K562 (cell line): ENCODE measurements at regions not wholly inside any gene's neighbourhood (a gene's known extent, or its start where the extent isn't known, plus 50 kb on each side); places are given as distances from the start of the nearest gene placed in this dataset.

Experiments
- ATAC-seq: fragments of 200-7000 bp; cut with Tn5 transposase; 3 replicates; pipeline ENCODE4 v1.9.1; 2020; ENCODE audit warnings: moderate library complexity
- BruUV-seq: library from RNA; stranded (reverse); fragments of 400-500 nt; replicated peaks from 2 replicates; lab custom pipeline; 2021; lab: Mats Ljungman, UMichigan
- CTCF ChIA-PET: fragments of 300-600 bp; formaldehyde crosslinking; extraction: SDS; loops from one replicate; lab custom pipeline; 2021; ENCODE audit warnings: low intra/inter-chr PET ratio; lab: Yijun Ruan, JAX
- POLR2A ChIA-PET: fragments of 300-600, 350-650 bp; sonication (Branson Sonifier 250); formaldehyde crosslinking; extraction: SDS; loops from one replicate; lab custom pipeline; 2021; ENCODE audit warnings: antibody characterized with exemption, inconsistent platforms; lab: Yijun Ruan, JAX
- DNase-seq, 4 experiments: peaks; one replicate each; pipeline versions ENCODE4 v3.0.0 to v3.0.0-alpha.2; 2011 to 2018; ENCODE audit warnings: low spot score in 3 of 4, mixed read lengths in 3 of 4; ENCODE audit errors: extremely low read depth in 1 of 4
- FAIRE-seq: peaks from 2 replicates; lab custom pipeline; 2011; peaks lifted over from hg19 to GRCh38; lab: Jason Lieb, UNC
- H2AFZ ChIP-seq: 2 replicates; pipeline ENCODE4 v1.6.0; 2011; ENCODE audit warnings: low read depth, low read length, control low read depth, inconsistent platforms
- H3K27ac ChIP-seq: fragments of 200-600 bp; 3 replicates; pipeline ENCODE4 v1.8.0; 2011; ENCODE audit warnings: low read depth, mild to moderate bottlenecking, control low read depth, inconsistent platforms, low read length, moderate library complexity, mixed read lengths; ENCODE audit errors: extremely low read depth
- H3K27me3 ChIP-seq, 2 experiments: fragments of 300-600 bp in 1 of 2; 2 replicates in 1 of 2; 3 replicates in 1 of 2; pipeline versions ENCODE4 v1.6.0 to v1.8.0; 2011; ENCODE audit warnings: inconsistent platforms in 2 of 2, low read length in 2 of 2, mild to moderate bottlenecking in 1 of 2, mixed read lengths in 1 of 2, moderate library complexity in 1 of 2; ENCODE audit not compliant: control insufficient read depth in 2 of 2, insufficient read depth in 2 of 2
- H3K36me3 ChIP-seq: fragments of 300-600 bp; 3 replicates; pipeline ENCODE4 v1.8.0; 2011; ENCODE audit warnings: mild to moderate bottlenecking, low read length, inconsistent platforms; ENCODE audit not compliant: control insufficient read depth, insufficient read depth
- H3K4me1 ChIP-seq, 2 experiments: fragments of 200-600 bp in 1 of 2; replicated peaks in 1 of 2; 2 replicates in 1 of 2; 3 replicates in 1 of 2; pipeline versions ENCODE4 v1.5.1 to v1.8.0; 2011; ENCODE audit warnings: inconsistent platforms in 2 of 2, low read length in 2 of 2, mild to moderate bottlenecking in 1 of 2, mixed read lengths in 1 of 2, moderate library complexity in 1 of 2; ENCODE audit not compliant: control insufficient read depth in 2 of 2, insufficient read depth in 2 of 2
- H3K4me2 ChIP-seq: 2 replicates; pipeline ENCODE4 v1.6.1; 2011; ENCODE audit warnings: low read length, control low read depth, inconsistent platforms, mixed read lengths; ENCODE audit not compliant: insufficient read depth
- H3K4me3 ChIP-seq: fragments of 200-600 bp; sonication (generic), shearing (Covaris generic); 2 replicates; pipeline ENCODE4 v1.5.1; 2016; ENCODE audit warnings: control low read depth, inconsistent platforms
- H3K79me2 ChIP-seq: fragments of 200-600 bp; 3 replicates; pipeline ENCODE4 v1.8.0; 2011; ENCODE audit warnings: low read length, inconsistent platforms; ENCODE audit not compliant: control insufficient read depth, insufficient read depth
- H3K9ac ChIP-seq, 2 experiments: 2 replicates each; pipeline versions ENCODE4 v1.6.0 to v1.6.1; 2011; ENCODE audit warnings: low read depth in 2 of 2, low read length in 2 of 2, control low read depth in 1 of 2, inconsistent platforms in 1 of 2, mild to moderate bottlenecking in 1 of 2, mixed read lengths in 1 of 2; ENCODE audit not compliant: insufficient read depth in 1 of 2
- H3K9me1 ChIP-seq: one replicate; pipeline ENCODE4 v1.6.0; 2011; ENCODE audit warnings: inconsistent platforms, mild to moderate bottlenecking, low read length, moderate library complexity; ENCODE audit not compliant: control insufficient read depth, insufficient read depth
- H3K9me3 ChIP-seq: replicated peaks from 2 replicates; pipeline ENCODE4 v1.5.1; 2011; ENCODE audit warnings: low read depth, low read length, inconsistent platforms; ENCODE audit not compliant: control insufficient read depth, insufficient read depth
- H4K20me1 ChIP-seq: replicated peaks from 2 replicates; pipeline ENCODE4 v1.6.1; 2011; ENCODE audit warnings: low read length, inconsistent platforms, mixed read lengths; ENCODE audit not compliant: control insufficient read depth, insufficient read depth
- CEBPG ChIP-seq, 3 experiments: fragments of 200-800 bp in 1 of 3; sonication (Bioruptor generic) in 1 of 3; sonication (generic) in 1 of 3; formaldehyde crosslinking in 1 of 3; IDR thresholded peaks in 2 of 3; conservative IDR thresholded peaks in 1 of 3; 2 replicates each; pipeline versions ENCODE4 v1.6.1 to v1.8.0; 2016 to 2022; ENCODE audit warnings: missing compliant biosample characterization in 2 of 3, missing genetic modification characterization in 2 of 3, mild to moderate bottlenecking in 1 of 3, missing genetic modification reagents in 1 of 3
- NKRF ChIP-seq: fragments of 450-650 bp; IDR thresholded peaks from 2 replicates; pipeline ENCODE4 v1.6.1; 2016; ENCODE audit warnings: borderline replicate concordance
- RBM25 ChIP-seq: fragments of 200-400 bp; formaldehyde crosslinking; IDR thresholded peaks from 2 replicates; pipeline ENCODE4 v1.6.1; 2018; ENCODE audit warnings: low read length, low read depth, moderate library complexity; ENCODE audit not compliant: severe bottlenecking
- RREB1 ChIP-seq: fragments of 250-450 bp; sonication (Bioruptor Pico); IDR thresholded peaks from 2 replicates; pipeline ENCODE4 v1.4.0; 2020
- SAFB2 ChIP-seq: fragments of 200-400 bp; formaldehyde crosslinking; IDR thresholded peaks from 2 replicates; pipeline ENCODE4 v1.6.1; 2018; ENCODE audit warnings: borderline replicate concordance, low read length, low read depth, moderate library complexity; ENCODE audit not compliant: severe bottlenecking
- SMAD2 ChIP-seq: fragments of 150-350 bp; IDR thresholded peaks from 2 replicates; pipeline ENCODE4 v1.6.1; 2014; ENCODE audit warnings: low read depth, mild to moderate bottlenecking, low read length
- ZNF140 ChIP-seq: fragments of 250-450 bp; sonication (Bioruptor Pico); IDR thresholded peaks from 2 replicates; pipeline ENCODE4 v1.8.0; 2021; ENCODE audit warnings: moderate library complexity, mild to moderate bottlenecking, inconsistent platforms
- ZNF41 ChIP-seq: fragments of 250-450 bp; sonication (Bioruptor Pico); conservative IDR thresholded peaks from 2 replicates; pipeline ENCODE4 v1.4.0; 2020; ENCODE audit warnings: mild to moderate bottlenecking
- ZNF79 ChIP-seq: fragments of 250-450 bp; sonication (Bioruptor Pico); IDR thresholded peaks from 2 replicates; pipeline ENCODE4 v1.4.0; 2020; ENCODE audit warnings: low read depth, mild to moderate bottlenecking, moderate library complexity
- WGBS: fragments of 100-300 bp; shearing (Covaris generic); methylation state at CpG from one replicate; pipeline ENCODE4 v1.1.6; 2016; ENCODE audit warnings: low coverage, mixed read lengths; ENCODE audit not compliant: insufficient coverage; ENCODE audit errors: missing lambda C conversion rate; 5-methylcytosine and 5-hydroxymethylcytosine counted together
- in situ Hi-C: fragments of 300-500 bp; cut with MboI; formaldehyde crosslinking; loops from 4 replicates; pipeline ENCODE4 v1.15.0; 2018; ENCODE audit warnings: inconsistent platforms, mixed read lengths
- intact Hi-C: fragments of 100-400 bp; cut with micrococcal nuclease; formaldehyde crosslinking; loops from 2 replicates; pipeline ENCODE4 v1.14.2; 2022

GRCh38 chr6:6529275-6529674 is 59.2 kb upstream of the LY86 start:
- CTCF ChIA-PET: no interaction called here
- in situ Hi-C loops: loop anchor here (25.0 kb wide), 2 partner anchors 467 to 1392 kb away; no protein-coding TSS in a partner anchor
- no TSS peak for BruUV-seq

GRCh38 chr6:6533176-6533575 is 55.3 kb upstream of the LY86 start:
- H3K9me1 ChIP-seq: no peaks in the 10 kb centered on the region
- ChIA-PET CTCF (no interaction called here), POLR2A (no interaction called here)
- H3K27me3 ChIP-seq: peaks cover 16 to 17% of the 10 kb centered on the region in 2 experiments
- H3K9ac ChIP-seq: no peak overlapping the region
- H3K4me1 ChIP-seq: no peaks in the 10 kb centered on the region
- in situ Hi-C loops: loop anchor here (25.0 kb wide), 2 partner anchors 471 to 1396 kb away; no protein-coding TSS in a partner anchor
- H3K27ac ChIP-seq: no peak overlapping the region
- no peak for ATAC-seq
- FAIRE-seq: no peak
- DNase-seq: no peak
- H3K4me3 ChIP-seq: no peak overlapping the region
- no peak overlapping the region for H2AFZ ChIP-seq
- H3K36me3 ChIP-seq: no peaks in the 10 kb centered on the region
- WGBS: 0% methylated on average over 3 of the region's 3 CpGs
- H3K9me3 ChIP-seq: no peaks in the 10 kb centered on the region
- no peaks in the 10 kb centered on the region for H3K79me2 ChIP-seq
- no TSS peak for BruUV-seq
- H3K4me2 ChIP-seq: no peak overlapping the region
- no peaks in the 10 kb centered on the region for H4K20me1 ChIP-seq
- intact Hi-C loops: no loop called here
- TF ChIP-seq SMAD2: no peak
- TF ChIP-seq NKRF: no peak
- TF ChIP-seq ZNF79 (CRISPR knock-in tag): no peak
- TF ChIP-seq RBM25: no peak
- no peak for TF ChIP-seq SAFB2
- no peak for TF ChIP-seq ZNF140 (CRISPR knock-in tag)
- no peak for TF ChIP-seq RREB1 (CRISPR knock-in tag)

More at GRCh38 chr6:6529275-6529674, 59.2 kb upstream of the LY86 start:
- 0% methylated on average over 3 of the region's 3 CpGs for WGBS
- Histone ChIP-seq H3K4me1 (no peaks in the 10 kb centered on the region), H3K9me3 (no peaks in the 10 kb centered on the region), H3K9me1 (no peaks in the 10 kb centered on the region), H2AFZ (no peak overlapping the region), H3K9ac (no peak overlapping the region), H3K27ac (no peak overlapping the region), H4K20me1 (no peaks in the 10 kb centered on the region), H3K27me3 (peaks cover 6 to 12% of the 10 kb centered on the region in 2 experiments; a peak in 4 of 5 replicates), H3K79me2 (no peaks in the 10 kb centered on the region), H3K36me3 (no peaks in the 10 kb centered on the region), H3K4me3 (no peak overlapping the region), H3K4me2 (no peak overlapping the region)
- DNase-seq (no peak), FAIRE-seq (no peak), ATAC-seq (no peak)
- intact Hi-C loops: no loop called here
- POLR2A ChIA-PET: no interaction called here
- TF ChIP-seq CEBPG (CRISPR knock-in tag; IDR thresholded peaks at IDR 0.05) (no peak), CEBPG (tag; conservative IDR thresholded peaks at IDR 0.05 in 1 of 2, IDR thresholded peaks at IDR 0.05 in 1 of 2) (peak; percentile 51; a peak in 3 of 4 replicates), ZNF41 (CRISPR knock-in tag) (no peak)
